Endothelial cell of umbilical vein (primary cell): ENCODE measurements at regions not wholly inside any gene's neighbourhood (a gene's known extent, or its start where the extent isn't known, plus 50 kb on each side); places are given as distances from the start of the nearest gene placed in this dataset.

Experiments
- BruUV-seq: library from RNA; stranded (reverse); fragments of 400-500 nt; replicated peaks from 2 replicates; lab custom pipeline; 2021; lab: Mats Ljungman, UMichigan
- CTCF ChIA-PET: fragments of 300-600, 350-600 bp; sonication (Branson Sonifier 250); formaldehyde crosslinking; loops from one replicate; lab custom pipeline; 2021; ENCODE audit warnings: antibody characterized with exemption, inconsistent platforms; lab: Charles Lee
- POLR2A ChIA-PET: fragments of 300-600, 350-600 bp; sonication (Branson Sonifier 250); formaldehyde crosslinking; loops from one replicate; lab custom pipeline; 2021; ENCODE audit warnings: antibody characterized with exemption, inconsistent platforms; lab: Charles Lee
- DNase-seq: peaks from one replicate; pipeline ENCODE4 v3.0.0-alpha.2; 2011; ENCODE audit warnings: low read depth, low spot score
- FAIRE-seq: peaks from 2 replicates; lab custom pipeline; 2011; peaks lifted over from hg19 to GRCh38; lab: Jason Lieb, UNC
- H2AFZ ChIP-seq: 2 replicates; pipeline ENCODE4 v1.6.0; 2012; ENCODE audit warnings: low read depth, low read length, control low read depth, inconsistent platforms
- H3K27ac ChIP-seq: 2 replicates; pipeline ENCODE4 v1.5.1; 2011; ENCODE audit warnings: low read depth, mild to moderate bottlenecking, control low read depth, low read length, moderate library complexity; ENCODE audit not compliant: insufficient read depth
- H3K27me3 ChIP-seq, 2 experiments: 2 replicates each; pipeline versions ENCODE4 v1.6.0 to v1.6.1; 2011; ENCODE audit warnings: low read length in 2 of 2, mixed read lengths in 1 of 2; ENCODE audit not compliant: control insufficient read depth in 2 of 2, insufficient read depth in 2 of 2
- H3K36me3 ChIP-seq, 2 experiments: 2 replicates in 1 of 2; 3 replicates in 1 of 2; pipeline ENCODE4 v1.5.1; 2011; ENCODE audit warnings: low read length in 2 of 2, mild to moderate bottlenecking in 1 of 2, moderate library complexity in 1 of 2; ENCODE audit not compliant: control insufficient read depth in 2 of 2, insufficient read depth in 2 of 2; ENCODE audit errors: extremely low read depth in 1 of 2
- H3K4me1 ChIP-seq: 3 replicates; pipeline ENCODE4 v1.5.1; 2011; ENCODE audit warnings: mild to moderate bottlenecking, low read length; ENCODE audit not compliant: control insufficient read depth, insufficient read depth; ENCODE audit errors: extremely low read depth
- H3K4me2 ChIP-seq: 2 replicates; pipeline ENCODE4 v1.6.1; 2011; ENCODE audit warnings: low read length, control low read depth, mixed read lengths; ENCODE audit not compliant: insufficient read depth
- H3K4me3 ChIP-seq, 3 experiments: fragments of 200-600 bp in 1 of 3; sonication (generic), shearing (Covaris generic) in 1 of 3; replicated peaks in 1 of 3; 2 replicates each; pipeline ENCODE4 v1.5.1; 2011 to 2016; ENCODE audit warnings: control low read depth in 3 of 3, low read length in 3 of 3, mild to moderate bottlenecking in 2 of 3, inconsistent platforms in 1 of 3, low read depth in 1 of 3, moderate library complexity in 1 of 3; ENCODE audit not compliant: insufficient read depth in 1 of 3
- H3K79me2 ChIP-seq: 2 replicates; pipeline ENCODE4 v1.6.0; 2012; ENCODE audit warnings: low read length, inconsistent platforms; ENCODE audit not compliant: control insufficient read depth, insufficient read depth
- H3K9ac ChIP-seq: replicated peaks from 2 replicates; pipeline ENCODE3; 2011; ENCODE audit warnings: low read length, control low read depth; ENCODE audit not compliant: insufficient read depth; ENCODE audit errors: extremely low read depth
- H3K9me1 ChIP-seq: replicated peaks from 3 replicates; pipeline ENCODE4 v1.6.0; 2011; ENCODE audit warnings: mild to moderate bottlenecking, low read length; ENCODE audit not compliant: control insufficient read depth, insufficient read depth; ENCODE audit errors: extremely low read depth
- H3K9me3 ChIP-seq: replicated peaks from 2 replicates; pipeline ENCODE4 v1.5.1; 2012; ENCODE audit warnings: low read length, inconsistent platforms; ENCODE audit not compliant: control insufficient read depth, insufficient read depth
- H4K20me1 ChIP-seq: replicated peaks from 2 replicates; pipeline ENCODE3; 2011; ENCODE audit warnings: mild to moderate bottlenecking, low read length; ENCODE audit not compliant: control insufficient read depth, insufficient read depth; ENCODE audit errors: extremely low read depth
- EZH2 ChIP-seq: IDR thresholded peaks from 2 replicates; pipeline ENCODE4 v1.6.1; 2012; ENCODE audit warnings: borderline replicate concordance, low read depth, mild to moderate bottlenecking, moderate library complexity, low read length, inconsistent platforms; ENCODE audit not compliant: severe bottlenecking
- FOS ChIP-seq: IDR thresholded peaks from 2 replicates; pipeline ENCODE4 v1.6.1; 2011; ENCODE audit warnings: mild to moderate bottlenecking, low read length, moderate library complexity, borderline replicate concordance; ENCODE audit not compliant: insufficient read depth
- GATA2 ChIP-seq: IDR thresholded peaks from 2 replicates; pipeline ENCODE4 v1.7.0; 2011; ENCODE audit warnings: low read depth, mild to moderate bottlenecking, moderate library complexity, mixed read lengths, low read length; ENCODE audit not compliant: insufficient read length, insufficient read depth
- JUN ChIP-seq: IDR thresholded peaks from 2 replicates; pipeline ENCODE4 v1.6.1; 2011; ENCODE audit warnings: borderline replicate concordance, low read depth; ENCODE audit not compliant: insufficient read length, insufficient read depth
- MYC ChIP-seq: IDR thresholded peaks from one replicate; pipeline ENCODE4 v1.6.1; 2011; ENCODE audit warnings: mild to moderate bottlenecking, low read depth, low read length
- POLR2A ChIP-seq: IDR thresholded peaks from 2 replicates; pipeline ENCODE4 v1.6.1; 2012; ENCODE audit warnings: low read depth, mild to moderate bottlenecking, control low read depth, low read length
- POLR2AphosphoS5 ChIP-seq: IDR thresholded peaks from 2 replicates; pipeline ENCODE4 v1.6.1; 2012; ENCODE audit warnings: low read depth, mild to moderate bottlenecking, control low read depth, low read length, moderate library complexity; ENCODE audit not compliant: insufficient read depth
- dilution Hi-C: fragments of 300-500 bp; cut with MboI; formaldehyde crosslinking; loops from one replicate; pipeline ENCODE4 v1.15.0; 2019; ENCODE audit warnings: low sequenced_read_pairs; ENCODE audit not compliant: extremely low pct_ligation_motif_present
- intact Hi-C: fragments of 100-400 bp; cut with micrococcal nuclease; formaldehyde crosslinking; loops from one replicate; pipeline ENCODE4 v1.10.0; 2022
- TF ChIP-seq, protein P1 (sequence below): IDR thresholded peaks from 2 replicates; pipeline ENCODE4 v1.6.1; 2011; ENCODE audit not compliant: insufficient read depth, insufficient read length
- TF ChIP-seq, protein P2 (sequence below), 2 donors: IDR thresholded peaks; 1 replicate in 1 of 2; 2 replicates in 1 of 2; pipeline ENCODE4 v1.5.1; 2011; ENCODE audit warnings: low read length in 2 of 2, mild to moderate bottlenecking in 2 of 2, moderate library complexity in 2 of 2, control low read depth in 1 of 2, inconsistent platforms in 1 of 2, low read depth in 1 of 2; ENCODE audit not compliant: insufficient read depth in 1 of 2; ENCODE audit errors: extremely low read depth in 1 of 2

DNA sequence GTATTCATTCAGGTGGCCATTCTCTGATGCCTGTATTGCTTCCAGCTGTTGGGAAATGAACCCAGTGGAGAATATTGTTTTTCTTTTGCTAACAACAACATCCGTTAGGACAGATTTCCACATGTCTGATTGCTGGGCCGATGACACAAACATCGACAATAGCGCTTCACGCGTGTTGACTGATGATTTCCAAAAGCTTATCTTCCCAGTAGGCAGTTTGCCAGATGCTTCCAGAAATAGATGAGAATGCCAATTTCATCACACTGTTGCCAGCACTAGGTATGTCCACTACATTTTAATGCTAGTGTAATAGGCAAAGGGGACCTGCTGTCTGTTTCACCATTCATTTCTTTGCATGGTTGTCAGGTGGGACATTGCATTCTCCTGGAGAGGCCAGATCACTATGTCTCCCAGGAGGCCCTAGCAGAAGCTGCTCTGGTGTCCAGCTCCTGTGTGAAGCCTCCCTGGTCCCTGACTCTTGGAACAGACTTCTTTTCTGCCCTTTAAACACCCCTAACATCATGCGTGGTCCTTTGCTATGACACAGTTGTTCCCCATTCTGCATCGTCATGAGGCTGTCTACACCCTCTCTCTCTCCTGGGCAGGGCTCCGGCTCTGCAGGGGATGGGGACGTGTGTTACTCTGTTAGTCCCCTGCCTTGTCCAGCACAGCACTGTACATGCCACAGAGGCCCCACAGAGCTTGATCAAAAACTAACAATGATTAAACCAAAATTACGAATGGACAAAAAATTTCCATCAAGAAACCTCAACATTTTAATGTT lies 181.6 kb downstream of the CDH26 start:
- no peaks in the 10 kb centered on the region for H3K27me3 ChIP-seq
- CTCF ChIA-PET: no interaction called here

DNA sequence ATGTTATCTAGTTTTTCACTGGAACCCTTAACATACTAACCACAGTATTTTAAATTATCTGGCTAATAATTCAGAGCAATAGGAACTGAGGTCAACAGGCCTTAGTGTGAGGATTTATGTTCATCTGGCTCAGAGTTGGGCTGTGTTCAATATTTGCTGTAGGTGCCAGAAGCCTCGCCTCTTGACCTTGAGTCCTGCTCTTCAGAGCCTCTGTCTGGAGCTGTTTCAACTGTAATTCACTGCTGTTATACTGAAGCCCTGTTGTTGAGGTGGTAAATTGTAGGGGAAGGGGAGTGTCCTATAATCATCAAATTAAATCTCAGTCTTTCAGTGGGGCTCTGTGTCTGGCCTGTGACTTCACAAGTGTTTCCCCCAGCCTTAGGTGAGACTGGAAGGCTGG lies 184.4 kb downstream of the CDH26 start:
- intact Hi-C loops (no loop called here), dilution Hi-C loops (no loop called here)
- no peaks in the 10 kb centered on the region for H3K27me3 ChIP-seq
- H3K4me1 ChIP-seq: no peaks in the 10 kb centered on the region
- no TSS peak for BruUV-seq
- H3K4me2 ChIP-seq: no peak overlapping the region
- no peak overlapping the region for H3K27ac ChIP-seq
- H2AFZ ChIP-seq: no peak overlapping the region
- no peaks in the 10 kb centered on the region for H3K36me3 ChIP-seq
- DNase-seq (no peak), FAIRE-seq (no peak)
- CTCF ChIA-PET: no interaction called here
- H3K9me1 ChIP-seq: no peaks in the 10 kb centered on the region
- H3K4me3 ChIP-seq: no peak overlapping the region
- POLR2A ChIA-PET: no interaction called here
- H3K9me3 ChIP-seq: peaks cover 2% of the 10 kb centered on the region
- no peaks in the 10 kb centered on the region for H4K20me1 ChIP-seq
- no peaks in the 10 kb centered on the region for H3K79me2 ChIP-seq
- no peak for TF ChIP-seq EZH2
- TF ChIP-seq, protein P1, sequence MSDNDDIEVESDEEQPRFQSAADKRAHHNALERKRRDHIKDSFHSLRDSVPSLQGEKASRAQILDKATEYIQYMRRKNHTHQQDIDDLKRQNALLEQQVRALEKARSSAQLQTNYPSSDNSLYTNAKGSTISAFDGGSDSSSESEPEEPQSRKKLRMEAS: no peak
- TF ChIP-seq, protein P2, sequence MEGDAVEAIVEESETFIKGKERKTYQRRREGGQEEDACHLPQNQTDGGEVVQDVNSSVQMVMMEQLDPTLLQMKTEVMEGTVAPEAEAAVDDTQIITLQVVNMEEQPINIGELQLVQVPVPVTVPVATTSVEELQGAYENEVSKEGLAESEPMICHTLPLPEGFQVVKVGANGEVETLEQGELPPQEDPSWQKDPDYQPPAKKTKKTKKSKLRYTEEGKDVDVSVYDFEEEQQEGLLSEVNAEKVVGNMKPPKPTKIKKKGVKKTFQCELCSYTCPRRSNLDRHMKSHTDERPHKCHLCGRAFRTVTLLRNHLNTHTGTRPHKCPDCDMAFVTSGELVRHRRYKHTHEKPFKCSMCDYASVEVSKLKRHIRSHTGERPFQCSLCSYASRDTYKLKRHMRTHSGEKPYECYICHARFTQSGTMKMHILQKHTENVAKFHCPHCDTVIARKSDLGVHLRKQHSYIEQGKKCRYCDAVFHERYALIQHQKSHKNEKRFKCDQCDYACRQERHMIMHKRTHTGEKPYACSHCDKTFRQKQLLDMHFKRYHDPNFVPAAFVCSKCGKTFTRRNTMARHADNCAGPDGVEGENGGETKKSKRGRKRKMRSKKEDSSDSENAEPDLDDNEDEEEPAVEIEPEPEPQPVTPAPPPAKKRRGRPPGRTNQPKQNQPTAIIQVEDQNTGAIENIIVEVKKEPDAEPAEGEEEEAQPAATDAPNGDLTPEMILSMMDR (IDR thresholded peaks at IDR 0.05; ENCODE audit: extremely low read depth in 1 of 2, insufficient read depth in 1 of 2, low read depth in 1 of 2, low read length in 2 of 2): no peak
- no peak for TF ChIP-seq JUN
- no peak for TF ChIP-seq POLR2A
- TF ChIP-seq MYC: no peak
- TF ChIP-seq POLR2AphosphoS5: no peak
- TF ChIP-seq GATA2: no peak
- TF ChIP-seq FOS: no peak
- H3K9ac ChIP-seq: no peak overlapping the region

More for the DNA sequence above, 181.6 kb downstream of the CDH26 start:
- H2AFZ ChIP-seq: no peak overlapping the region
- dilution Hi-C loops (no loop called here), intact Hi-C loops (no loop called here)
- FAIRE-seq (no peak), DNase-seq (no peak)
- no TSS peak for BruUV-seq
- no peaks in the 10 kb centered on the region for H3K9me1 ChIP-seq
- H3K4me3 ChIP-seq: no peak overlapping the region
- no peaks in the 10 kb centered on the region for H4K20me1 ChIP-seq
- H3K9ac ChIP-seq: no peak overlapping the region
- no peaks in the 10 kb centered on the region for H3K79me2 ChIP-seq
- H3K27ac ChIP-seq: no peak overlapping the region
- no peak for TF ChIP-seq POLR2A
- TF ChIP-seq GATA2: no peak
- no peak for TF ChIP-seq EZH2
- TF ChIP-seq JUN: no peak
- POLR2A ChIA-PET: no interaction called here
- H3K4me2 ChIP-seq: no peak overlapping the region
- peaks cover 4% of the 10 kb centered on the region for H3K9me3 ChIP-seq
- H3K4me1 ChIP-seq: no peaks in the 10 kb centered on the region
- H3K36me3 ChIP-seq: no peaks in the 10 kb centered on the region
